OCI-LY7 (cell line): ENCODE measurements at regions not wholly inside any gene's neighbourhood (a gene's known extent, or its start where the extent isn't known, plus 50 kb on each side); places are given as distances from the start of the nearest gene placed in this dataset.

Experiments
- BruUV-seq: library from RNA; stranded (reverse); fragments of 400-500 nt; replicated peaks from 2 replicates; lab custom pipeline; 2021; lab: Mats Ljungman, UMichigan
- CTCF ChIA-PET: fragments of 300-600 bp; sonication (Branson Sonifier 250); formaldehyde crosslinking; loops from one replicate; lab custom pipeline; 2022; ENCODE audit warnings: antibody characterized with exemption; ENCODE audit not compliant: unreplicated experiment; lab: Charles Lee
- POLR2A ChIA-PET: fragments of 300-600 bp; sonication (Branson Sonifier 250); formaldehyde crosslinking; loops from one replicate; lab custom pipeline; 2022; ENCODE audit warnings: antibody characterized with exemption; lab: Charles Lee
- DNase-seq: peaks from one replicate; pipeline ENCODE4 v3.0.0-alpha.2; 2015; ENCODE audit warnings: low spot score
- H2AFZ ChIP-seq: fragments of 200-600 bp; sonication (generic), shearing (Covaris generic); 2 replicates; pipeline ENCODE4 v1.6.1; 2014; ENCODE audit warnings: mild to moderate bottlenecking, antibody characterized with exemption, low read length, moderate library complexity
- H3K27ac ChIP-seq: fragments of 200-600 bp; sonication (generic); 2 replicates; pipeline ENCODE4 v1.5.1; 2014; ENCODE audit warnings: mixed run types, low read depth, mild to moderate bottlenecking, moderate library complexity, low read length, inconsistent platforms; ENCODE audit not compliant: poor library complexity, severe bottlenecking
- H3K36me3 ChIP-seq: fragments of 200-600 bp; sonication (generic); 2 replicates; pipeline ENCODE4 v1.6.1; 2014; ENCODE audit warnings: mild to moderate bottlenecking, antibody characterized with exemption, low read length, moderate library complexity, mixed read lengths; ENCODE audit not compliant: insufficient read depth
- H3K4me1 ChIP-seq: fragments of 200-600 bp; sonication (generic); 2 replicates; pipeline ENCODE4 v1.5.1; 2014; ENCODE audit warnings: mild to moderate bottlenecking, low read length; ENCODE audit not compliant: insufficient read depth, poor library complexity, severe bottlenecking
- H3K4me2 ChIP-seq: fragments of 200-600 bp; sonication (generic); 2 replicates; pipeline ENCODE4 v1.6.1; 2014; ENCODE audit warnings: mild to moderate bottlenecking, low read length
- H3K4me3 ChIP-seq: fragments of 200-600 bp; sonication (generic); 2 replicates; pipeline ENCODE4 v1.5.1; 2014; ENCODE audit warnings: mild to moderate bottlenecking, low read depth, low read length; ENCODE audit not compliant: poor library complexity, severe bottlenecking
- H3K79me2 ChIP-seq: fragments of 200-600 bp; sonication (generic); 2 replicates; pipeline ENCODE4 v1.6.1; 2016; ENCODE audit warnings: low read depth, mild to moderate bottlenecking, low read length, moderate library complexity, mixed read lengths; ENCODE audit not compliant: insufficient read depth
- H3K9me2 ChIP-seq: fragments of 200-600 bp; sonication (generic); 2 replicates; pipeline ENCODE4 v1.6.1; 2016; ENCODE audit warnings: mild to moderate bottlenecking, low read length, mixed read lengths; ENCODE audit not compliant: insufficient read depth
- H3K9me3 ChIP-seq: fragments of 200-600 bp; sonication (generic); 2 replicates; pipeline ENCODE4 v1.6.1; 2014; ENCODE audit warnings: mild to moderate bottlenecking, mixed run types, low read length, mixed read lengths
- H4K20me1 ChIP-seq: fragments of 200-600 bp; sonication (generic); 2 replicates; pipeline ENCODE4 v1.6.1; 2014; ENCODE audit warnings: mild to moderate bottlenecking, antibody characterized with exemption, low read length, moderate library complexity, mixed read lengths; ENCODE audit not compliant: insufficient read depth
- EZH2phosphoT487 ChIP-seq: fragments of 200-600 bp; sonication (generic); IDR thresholded peaks from 2 replicates; pipeline ENCODE4 v1.6.1; 2018; ENCODE audit warnings: low read depth, borderline replicate concordance, mild to moderate bottlenecking, mixed run types, antibody characterized with exemption, low read length, moderate library complexity, mixed read lengths
- intact Hi-C: fragments of 100-400 bp; cut with micrococcal nuclease; formaldehyde crosslinking; loops from one replicate; pipeline ENCODE4 v1.10.0; 2022; ENCODE audit not compliant: unreplicated experiment
- TF ChIP-seq, protein P1 (sequence below): fragments of 200-600 bp; sonication (generic); conservative IDR thresholded peaks from 2 replicates; pipeline ENCODE4 v1.5.1; 2014; ENCODE audit warnings: mild to moderate bottlenecking, antibody characterized with exemption, low read length, moderate library complexity, mixed read lengths

DNA sequence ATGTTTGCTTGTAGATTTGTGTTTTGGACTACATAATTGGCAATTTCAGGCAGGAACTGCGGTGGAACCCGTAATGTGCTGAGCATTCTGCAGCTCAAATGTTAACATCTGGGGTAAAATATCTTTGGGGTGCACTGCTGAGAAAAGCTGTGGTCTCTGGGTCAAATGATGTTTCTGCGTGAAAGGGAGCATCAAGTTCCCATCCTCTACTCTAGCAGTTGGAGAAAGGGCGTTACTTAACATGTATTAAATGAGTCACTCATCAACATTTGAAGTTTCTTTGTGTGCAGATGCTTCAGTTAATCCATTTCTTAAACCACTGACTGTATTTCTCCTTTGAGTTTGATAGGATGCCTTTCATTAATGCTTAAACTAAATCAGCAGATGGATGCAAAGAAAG is 273.1 kb upstream of the PITRM1 start:
- H3K79me2 ChIP-seq: no peaks in the 10 kb centered on the region
- CTCF ChIA-PET: no interaction called here
- BruUV-seq: no TSS peak
- DNase-seq: no peak
- no peak overlapping the region for H3K4me2 ChIP-seq
- POLR2A ChIA-PET: interaction anchor here (0.7 kb wide), 1 partner anchor 1104 kb away, joined by 3 read pairs; no protein-coding TSS in a partner anchor
- H3K4me3 ChIP-seq: no peak overlapping the region
- TF ChIP-seq, protein P1, sequence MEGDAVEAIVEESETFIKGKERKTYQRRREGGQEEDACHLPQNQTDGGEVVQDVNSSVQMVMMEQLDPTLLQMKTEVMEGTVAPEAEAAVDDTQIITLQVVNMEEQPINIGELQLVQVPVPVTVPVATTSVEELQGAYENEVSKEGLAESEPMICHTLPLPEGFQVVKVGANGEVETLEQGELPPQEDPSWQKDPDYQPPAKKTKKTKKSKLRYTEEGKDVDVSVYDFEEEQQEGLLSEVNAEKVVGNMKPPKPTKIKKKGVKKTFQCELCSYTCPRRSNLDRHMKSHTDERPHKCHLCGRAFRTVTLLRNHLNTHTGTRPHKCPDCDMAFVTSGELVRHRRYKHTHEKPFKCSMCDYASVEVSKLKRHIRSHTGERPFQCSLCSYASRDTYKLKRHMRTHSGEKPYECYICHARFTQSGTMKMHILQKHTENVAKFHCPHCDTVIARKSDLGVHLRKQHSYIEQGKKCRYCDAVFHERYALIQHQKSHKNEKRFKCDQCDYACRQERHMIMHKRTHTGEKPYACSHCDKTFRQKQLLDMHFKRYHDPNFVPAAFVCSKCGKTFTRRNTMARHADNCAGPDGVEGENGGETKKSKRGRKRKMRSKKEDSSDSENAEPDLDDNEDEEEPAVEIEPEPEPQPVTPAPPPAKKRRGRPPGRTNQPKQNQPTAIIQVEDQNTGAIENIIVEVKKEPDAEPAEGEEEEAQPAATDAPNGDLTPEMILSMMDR: no peak
- no peak for TF ChIP-seq EZH2phosphoT487
- H3K9me3 ChIP-seq: no peaks in the 10 kb centered on the region
- intact Hi-C loops: no loop called here
- H2AFZ ChIP-seq: no peak overlapping the region
- H3K4me1 ChIP-seq: no peaks in the 10 kb centered on the region
- no peaks in the 10 kb centered on the region; the same call in 1 of the 2 replicates for H3K9me2 ChIP-seq
- H3K36me3 ChIP-seq: no peaks in the 10 kb centered on the region
- H3K27ac ChIP-seq: no peak overlapping the region
- H4K20me1 ChIP-seq: no peaks in the 10 kb centered on the region

DNA sequence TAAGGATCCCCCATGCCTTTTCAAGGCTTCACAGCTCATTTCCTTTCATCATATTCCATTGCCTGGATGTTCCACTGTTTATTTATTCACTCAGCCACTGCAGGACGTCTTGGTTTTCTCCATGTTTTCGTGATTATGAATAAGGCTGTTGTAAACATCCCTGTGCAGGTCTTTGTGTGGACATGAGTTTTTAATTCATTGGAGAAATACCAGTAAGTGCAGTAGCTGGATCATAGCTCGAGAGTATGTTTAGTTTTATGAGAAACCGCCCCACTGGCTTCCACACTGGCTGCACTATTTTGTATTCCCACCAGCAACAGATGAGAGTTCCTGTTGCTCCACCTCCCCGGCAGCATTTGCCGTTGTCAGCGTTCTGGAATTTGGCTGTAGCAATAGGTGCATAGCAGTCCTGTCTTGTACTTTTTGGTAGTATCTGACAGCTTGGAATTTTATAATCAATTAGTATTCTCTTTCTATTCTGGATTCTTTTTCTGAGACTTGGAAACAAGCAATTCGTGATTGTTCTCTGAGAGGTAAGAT is 269.9 kb upstream of the PITRM1 start:
- no peaks in the 10 kb centered on the region for H3K9me3 ChIP-seq
- H3K4me3 ChIP-seq: no peak overlapping the region
- ChIA-PET POLR2A (no interaction called here), CTCF (no interaction called here)
- no peak overlapping the region for H3K27ac ChIP-seq
- no peaks in the 10 kb centered on the region for H3K36me3 ChIP-seq
- TF ChIP-seq EZH2phosphoT487: no peak
- TF ChIP-seq, protein P1: no peak
- no peak overlapping the region for H2AFZ ChIP-seq
- no peaks in the 10 kb centered on the region for H4K20me1 ChIP-seq
- intact Hi-C loops: no loop called here
- no peaks in the 10 kb centered on the region for H3K79me2 ChIP-seq
- H3K9me2 ChIP-seq: no peaks in the 10 kb centered on the region
- H3K4me1 ChIP-seq: no peaks in the 10 kb centered on the region
- no TSS peak for BruUV-seq
- no peak overlapping the region for H3K4me2 ChIP-seq
- no peak for DNase-seq

DNA sequence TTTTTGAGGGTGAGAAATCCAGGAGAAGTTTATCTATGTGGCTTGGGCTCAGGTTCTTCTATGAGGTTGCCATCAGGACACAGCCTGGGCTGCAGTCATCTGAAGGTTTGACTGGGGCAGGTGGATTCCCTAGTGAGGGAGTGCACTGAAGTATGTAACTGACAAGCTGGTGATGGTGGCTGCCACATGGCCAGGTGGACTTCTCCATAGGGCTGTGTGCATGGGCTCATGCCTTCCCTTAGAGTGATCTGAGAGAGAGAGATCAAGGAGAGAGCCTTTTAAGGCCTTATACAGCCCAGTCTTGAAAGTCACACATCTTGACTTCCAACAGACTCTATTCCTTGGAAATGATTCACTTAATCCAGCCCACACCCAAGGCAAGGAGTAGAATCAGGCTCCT is 266.6 kb upstream of the PITRM1 start:
- no TSS peak for BruUV-seq
- POLR2A ChIA-PET: no interaction called here
- no peak overlapping the region for H3K4me3 ChIP-seq
- H3K27ac ChIP-seq: no peak overlapping the region
- TF ChIP-seq, protein P1: no peak
- TF ChIP-seq EZH2phosphoT487: no peak
- no peaks in the 10 kb centered on the region for H4K20me1 ChIP-seq
- H3K9me2 ChIP-seq: no peaks in the 10 kb centered on the region
- CTCF ChIA-PET: no interaction called here
- no peaks in the 10 kb centered on the region for H3K4me1 ChIP-seq
- H2AFZ ChIP-seq: no peak overlapping the region
- H3K9me3 ChIP-seq: no peaks in the 10 kb centered on the region
- H3K36me3 ChIP-seq: no peaks in the 10 kb centered on the region
- no peaks in the 10 kb centered on the region for H3K79me2 ChIP-seq
- no peak for DNase-seq
- no peak overlapping the region for H3K4me2 ChIP-seq
- intact Hi-C loops: no loop called here
